HepG2 (cell line): ENCODE measurements at regions not wholly inside any gene's neighbourhood (a gene's known extent, or its start where the extent isn't known, plus 50 kb on each side); places are given as distances from the start of the nearest gene placed in this dataset.
"Not testable (repeated sequence)": the region's sequence is repeated elsewhere in the genome, so short reads cannot be mapped to it uniquely, and the experiment has no call there.

Experiments
- ATAC-seq: fragments of 200-7000 bp; cut with Tn5 transposase; 3 replicates; pipeline ENCODE4 v1.9.1; 2020; ENCODE audit warnings: mild to moderate bottlenecking, moderate library complexity
- BruUV-seq: library from RNA; stranded (reverse); fragments of 400-500 nt; replicated peaks from 2 replicates; lab custom pipeline; 2021; lab: Mats Ljungman, UMichigan
- CTCF ChIA-PET: fragments of 300-600 bp; formaldehyde crosslinking; extraction: SDS; loops from one replicate; lab custom pipeline; 2021; ENCODE audit warnings: low total read pairs, inconsistent platforms, low intra/inter-chr PET ratio; lab: Yijun Ruan, JAX
- POLR2A ChIA-PET: fragments of 350-600 bp; sonication (Branson Sonifier 250); formaldehyde crosslinking; loops from one replicate; lab custom pipeline; 2020; ENCODE audit warnings: antibody characterized with exemption, inconsistent platforms; lab: Yijun Ruan, JAX
- DNase-seq: peaks from one replicate; pipeline ENCODE4 v3.0.0-alpha.2; 2015; ENCODE audit warnings: low spot score
- FAIRE-seq: peaks from 3 replicates; lab custom pipeline; 2011; peaks lifted over from hg19 to GRCh38; lab: Jason Lieb, UNC
- H2AFZ ChIP-seq: one replicate; pipeline ENCODE4 v1.6.1; 2011; ENCODE audit warnings: low read length, inconsistent platforms
- H3K27ac ChIP-seq: fragments of 300-600 bp; 3 replicates; pipeline ENCODE4 v1.8.0; 2011; ENCODE audit warnings: mixed run types, mild to moderate bottlenecking, mixed read lengths, low read length, inconsistent platforms; ENCODE audit not compliant: insufficient read depth; ENCODE audit errors: extremely low read length
- H3K27me3 ChIP-seq, 2 experiments: fragments of 200-600 bp in 1 of 2; 2 replicates in 1 of 2; 3 replicates in 1 of 2; pipeline versions ENCODE4 v1.6.0 to v1.8.0; 2011; ENCODE audit warnings: low read length in 2 of 2, mild to moderate bottlenecking in 2 of 2, moderate library complexity in 2 of 2, inconsistent platforms in 1 of 2; ENCODE audit not compliant: insufficient read depth in 2 of 2, control insufficient read depth in 1 of 2
- H3K36me3 ChIP-seq, 2 experiments: fragments of 200-600 bp in 1 of 2; replicated peaks in 1 of 2; 2 replicates in 1 of 2; 3 replicates in 1 of 2; pipeline versions ENCODE4 v1.5.1 to v1.8.0; 2011; ENCODE audit warnings: low read length in 2 of 2, inconsistent platforms in 1 of 2; ENCODE audit not compliant: insufficient read depth in 2 of 2, control insufficient read depth in 1 of 2
- H3K4me1 ChIP-seq: 2 replicates; pipeline ENCODE4 v1.5.1; 2012; ENCODE audit warnings: low read length, inconsistent platforms; ENCODE audit not compliant: insufficient read depth
- H3K4me2 ChIP-seq: 2 replicates; pipeline ENCODE4 v1.6.0; 2011; ENCODE audit warnings: low read depth, low read length, inconsistent platforms
- H3K4me3 ChIP-seq, 3 experiments: fragments of 200-600 bp in 1 of 3; sonication (generic), shearing (Covaris generic) in 1 of 3; replicated peaks in 1 of 3; 2 replicates each; pipeline ENCODE4 v1.5.1; 2011 to 2016; ENCODE audit warnings: low read length in 3 of 3, inconsistent platforms in 2 of 3, low read depth in 2 of 3, mild to moderate bottlenecking in 2 of 3, control low read depth in 1 of 3, mixed read lengths in 1 of 3; ENCODE audit not compliant: insufficient read depth in 1 of 3
- H3K79me2 ChIP-seq: one replicate; pipeline ENCODE4 v1.6.1; 2011; ENCODE audit warnings: low read length, inconsistent platforms; ENCODE audit not compliant: insufficient read depth
- H3K9ac ChIP-seq: 2 replicates; pipeline ENCODE4 v1.6.0; 2011; ENCODE audit warnings: mild to moderate bottlenecking, low read depth, low read length, inconsistent platforms; ENCODE audit not compliant: insufficient read depth
- H3K9me3 ChIP-seq: 2 replicates; pipeline ENCODE4 v1.5.1; 2012; ENCODE audit warnings: mild to moderate bottlenecking, low read length
- H4K20me1 ChIP-seq: 2 replicates; pipeline ENCODE4 v1.6.0; 2011; ENCODE audit warnings: inconsistent platforms, mild to moderate bottlenecking, low read length, moderate library complexity; ENCODE audit not compliant: insufficient read depth
- WGBS: methylation state at CpG from one replicate; pipeline ENCODE4 v1.1.6; 2017; ENCODE audit warnings: low lambda C conversion rate; 5-methylcytosine and 5-hydroxymethylcytosine counted together
- in situ Hi-C: cut with HindIII; loops from 2 replicates; pipeline ENCODE4 v1.10.0; 2017; ENCODE audit warnings: low pct_unique_long_range_greater_than_20kb; ENCODE audit not compliant: extremely low pct_ligation_motif_present
- intact Hi-C: fragments of 100-400 bp; cut with micrococcal nuclease; formaldehyde crosslinking; loops from one replicate; pipeline ENCODE4 v1.10.0; 2022; ENCODE audit not compliant: unreplicated experiment

GRCh38 chr1:146416642-146417041, 187.8 kb upstream of the NOTCH2NLA start:
- H3K9ac ChIP-seq, H3K27ac ChIP-seq, intact Hi-C loops, in situ Hi-C loops, H3K4me3 ChIP-seq, DNase-seq, FAIRE-seq, H3K9me3 ChIP-seq, H3K79me2 ChIP-seq, H3K27me3 ChIP-seq, H3K4me1 ChIP-seq, BruUV-seq, H3K4me2 ChIP-seq, CTCF ChIA-PET, POLR2A ChIA-PET, H4K20me1 ChIP-seq, H3K36me3 ChIP-seq, ATAC-seq, H2AFZ ChIP-seq: not testable (repeated sequence)
- 0% methylated on average over 1 of the region's 1 CpG for WGBS

DNA sequence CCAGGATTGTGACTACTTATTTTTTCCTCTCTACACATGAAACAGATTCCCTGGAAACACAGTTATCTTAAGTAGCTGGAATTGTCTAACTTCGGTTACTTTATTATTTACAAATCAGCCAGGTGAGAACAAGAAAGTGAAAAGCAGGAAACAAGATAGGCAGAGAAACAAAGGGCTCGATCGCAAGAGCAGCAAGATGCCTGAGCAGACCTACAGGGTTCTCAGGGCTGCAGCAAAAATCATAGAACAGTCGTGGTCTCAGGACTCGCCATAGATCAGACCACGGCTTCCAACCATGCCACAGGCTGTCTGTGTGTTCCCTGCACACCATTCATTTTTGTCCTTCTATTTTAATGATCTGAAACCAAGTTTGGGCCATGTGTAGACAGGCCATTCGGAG, 186.2 kb upstream of the NOTCH2NLA start:
- BruUV-seq, H3K27me3 ChIP-seq, H3K36me3 ChIP-seq, H3K4me3 ChIP-seq, H4K20me1 ChIP-seq, H3K4me2 ChIP-seq, in situ Hi-C loops, H3K9me3 ChIP-seq, H3K79me2 ChIP-seq, H3K4me1 ChIP-seq, FAIRE-seq, H3K9ac ChIP-seq, DNase-seq, CTCF ChIA-PET, H2AFZ ChIP-seq, ATAC-seq, intact Hi-C loops, H3K27ac ChIP-seq, POLR2A ChIA-PET: not testable (repeated sequence)
- WGBS = 7% methylated on average over 5 of the region's 7 CpGs

GRCh38 chr1:146413911-146414310, 185.1 kb upstream of the NOTCH2NLA start:
- H3K9ac ChIP-seq, in situ Hi-C loops, H3K9me3 ChIP-seq, CTCF ChIA-PET, H3K79me2 ChIP-seq, H2AFZ ChIP-seq, intact Hi-C loops, FAIRE-seq, H3K36me3 ChIP-seq, H3K27ac ChIP-seq, H3K4me3 ChIP-seq, POLR2A ChIA-PET, BruUV-seq, H3K4me2 ChIP-seq, H4K20me1 ChIP-seq, H3K27me3 ChIP-seq, ATAC-seq, H3K4me1 ChIP-seq, DNase-seq: not testable (repeated sequence)
- WGBS = no CpG with 5 or more reads among the region's 6 CpGs

DNA sequence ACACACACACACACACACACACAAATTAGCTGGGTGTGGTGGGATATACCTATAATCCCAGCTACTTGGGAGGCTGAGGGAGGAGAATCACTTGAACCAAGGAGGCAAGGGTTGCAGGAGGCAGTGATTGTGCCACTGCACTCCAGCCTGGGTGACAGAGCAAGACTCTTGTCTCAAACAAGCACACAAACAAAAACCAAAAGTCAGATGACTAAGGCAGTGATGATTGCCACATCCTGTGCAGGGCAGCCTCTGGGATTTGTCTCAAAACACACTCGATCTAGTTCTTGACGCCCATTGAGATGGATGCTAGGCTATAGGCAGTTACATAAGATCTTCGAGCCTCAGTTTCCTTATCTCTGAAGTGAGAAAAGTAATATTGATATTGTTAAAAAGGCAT, 183.1 kb upstream of the NOTCH2NLA start:
- H4K20me1 ChIP-seq, H3K9ac ChIP-seq, intact Hi-C loops, H3K27me3 ChIP-seq, H3K4me3 ChIP-seq, DNase-seq, H2AFZ ChIP-seq, H3K79me2 ChIP-seq, FAIRE-seq, H3K4me2 ChIP-seq, BruUV-seq, H3K36me3 ChIP-seq, H3K27ac ChIP-seq, in situ Hi-C loops, H3K9me3 ChIP-seq, ATAC-seq, CTCF ChIA-PET, H3K4me1 ChIP-seq, POLR2A ChIA-PET: not testable (repeated sequence)
- WGBS = 7% methylated on average over 2 of the region's 3 CpGs
